GM21515 (cell line): ENCODE measurements at regions not wholly inside any gene's neighbourhood (a gene's known extent, or its start where the extent isn't known, plus 50 kb on each side); places are given as distances from the start of the nearest gene placed in this dataset.

Experiments used
- ATAC-seq: cut with Tn5 transposase; IDR thresholded peaks from one replicate; pipeline ENCODE4 v1.9.1; 2021; ENCODE audit not compliant: unreplicated experiment

DNA sequence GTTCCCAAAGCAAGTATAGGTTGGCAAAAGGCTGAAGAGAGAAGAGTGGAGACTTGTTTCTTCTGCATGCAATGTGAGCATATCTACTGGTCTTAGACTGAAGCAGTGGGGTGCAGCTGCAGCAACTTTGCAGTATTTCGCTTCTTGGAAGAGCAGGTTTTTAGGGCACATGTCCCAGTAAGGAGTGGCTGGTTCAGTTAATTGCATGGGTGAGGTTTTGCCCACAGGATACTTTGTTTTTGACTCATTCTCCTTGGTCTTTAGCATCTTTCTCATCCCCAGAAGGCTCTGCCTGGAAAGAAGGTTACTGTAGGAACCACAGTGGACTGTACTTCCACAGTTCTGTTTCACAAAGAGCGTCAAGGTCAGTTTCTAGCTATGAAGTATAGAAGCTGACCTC lies 68.0 kb upstream of the NR3C2 start:
- no peak for ATAC-seq

DNA sequence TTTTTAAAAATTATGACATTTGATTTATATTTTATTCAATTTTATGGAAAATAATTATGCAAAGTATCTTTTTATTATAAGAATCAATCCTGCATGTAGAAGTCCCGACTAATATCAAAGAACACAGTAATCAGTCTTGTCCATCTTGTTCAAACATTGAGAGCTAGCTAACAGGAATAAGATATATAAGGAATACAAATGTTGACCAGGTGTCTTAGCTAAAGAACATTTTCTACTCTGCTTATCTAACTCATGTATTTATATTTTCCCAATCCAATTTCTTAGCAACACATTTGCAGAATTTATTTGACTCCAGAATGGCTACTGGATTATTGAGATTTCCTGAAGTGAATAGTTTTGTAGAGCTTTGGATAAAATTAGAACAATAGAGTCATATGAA lies 61.5 kb upstream of the NR3C2 start:
- no peak for ATAC-seq

DNA sequence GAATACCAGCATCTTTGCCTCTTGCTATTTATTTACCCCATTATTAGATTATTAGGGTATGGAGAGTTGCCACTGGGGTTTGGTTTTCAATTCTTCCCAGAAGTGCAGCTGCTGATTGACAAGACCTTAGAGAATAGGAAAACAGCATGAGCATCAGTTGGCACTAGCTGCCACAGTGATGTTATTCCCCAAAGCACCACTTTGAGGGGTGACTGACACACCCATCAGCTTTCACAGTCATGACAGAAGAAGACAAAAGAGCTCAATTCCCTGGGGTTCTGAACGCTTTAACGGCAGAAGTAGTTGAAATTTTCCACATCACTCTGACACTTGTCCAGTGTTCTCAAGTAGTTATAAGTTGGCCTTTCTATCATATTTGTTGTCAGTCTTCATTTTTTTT lies 55.0 kb upstream of the NR3C2 start:
- no peak for ATAC-seq

DNA sequence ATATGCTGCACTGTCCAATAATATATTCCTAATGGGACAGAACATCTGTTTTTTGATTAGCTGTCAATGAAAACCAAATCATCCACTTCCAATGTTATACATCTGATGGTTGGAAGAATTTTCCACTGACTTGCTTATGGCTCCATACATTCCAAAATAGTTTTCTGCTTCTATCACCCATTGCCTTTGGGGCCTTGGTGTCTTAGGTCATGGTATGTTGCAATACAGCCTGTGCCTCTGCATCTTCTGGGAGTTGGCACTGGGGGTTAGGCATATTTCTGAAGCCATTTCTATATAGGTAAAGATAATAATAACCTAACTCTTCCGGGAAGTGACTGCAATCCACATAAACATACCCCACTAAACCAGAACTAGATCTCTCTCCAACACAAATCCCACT lies 53.2 kb upstream of the NR3C2 start:
- ATAC-seq: no peak
